ENCODE measurements at regions not wholly inside any gene's neighbourhood (a gene's known extent, or its start where the extent isn't known, plus 50 kb on each side); places are given as distances from the start of the nearest gene placed in this dataset.

GRCh38 chr6:117795234-117795633 is 111.8 kb upstream of the SLC35F1 start:
- TF ChIP-seq CTCF (IDR thresholded peaks at IDR 0.05 in 8 of 11, conservative IDR thresholded peaks at IDR 0.05 in 3 of 11) (no peak), POLR2AphosphoS5 (IDR thresholded peaks at IDR 0.05) (no peak)

All from spleen (tissue), 7 donors.